HepG2 (cell line): ENCODE measurements at regions not wholly inside any gene's neighbourhood (a gene's known extent, or its start where the extent isn't known, plus 50 kb on each side); places are given as distances from the start of the nearest gene placed in this dataset.

Experiments
- ASH2L ChIP-seq: fragments of 300-600, 200-600 bp; sonication (generic); IDR thresholded peaks from 2 replicates; pipeline ENCODE4 v1.7.0; 2017; ENCODE audit warnings: low read depth, mild to moderate bottlenecking, moderate library complexity, mixed read lengths, low read length; ENCODE audit not compliant: insufficient read length
- FOXA1 ChIP-seq, 2 experiments: fragments of 450-650 bp in 1 of 2; sonication (generic) in 1 of 2; formaldehyde crosslinking in 1 of 2; IDR thresholded peaks; 2 replicates each; pipeline versions ENCODE4 v1.4.0 to v1.6.1; 2016 to 2020; ENCODE audit warnings: missing genetic modification reagents in 1 of 2
- FOXM1 ChIP-seq: sonication (generic); formaldehyde crosslinking; IDR thresholded peaks from 2 replicates; pipeline ENCODE4 v1.5.0; 2020; ENCODE audit warnings: missing genetic modification reagents
- MIER2 ChIP-seq: IDR thresholded peaks from 2 replicates; pipeline ENCODE4 v1.6.1; 2016; ENCODE audit warnings: missing biosample characterization, missing genetic modification reagents
- PHF21A ChIP-seq: sonication (generic); formaldehyde crosslinking; IDR thresholded peaks from 2 replicates; pipeline ENCODE4 v1.5.0; 2020; ENCODE audit warnings: mild to moderate bottlenecking, missing genetic modification reagents
- ZNF12 ChIP-seq: sonication (generic); formaldehyde crosslinking; IDR thresholded peaks from 2 replicates; pipeline ENCODE4 v1.5.0; 2020; ENCODE audit warnings: missing genetic modification reagents
- TF ChIP-seq, protein P1 (sequence below): sonication (generic); formaldehyde crosslinking; IDR thresholded peaks from 2 replicates; pipeline ENCODE4 v1.5.0; 2020; ENCODE audit warnings: missing genetic modification reagents
- TF ChIP-seq, protein P2 (sequence below): fragments of 450-650 bp; IDR thresholded peaks from 2 replicates; pipeline ENCODE4 v1.6.1; 2016
- TF ChIP-seq, protein P3 (sequence below): sonication (generic); formaldehyde crosslinking; IDR thresholded peaks from 2 replicates; pipeline ENCODE4 v1.5.0; 2020; ENCODE audit warnings: mild to moderate bottlenecking, missing genetic modification reagents, moderate library complexity
- TF ChIP-seq, protein P4 (sequence below): sonication (generic); formaldehyde crosslinking; IDR thresholded peaks from 2 replicates; pipeline ENCODE4 v1.4.0; 2020; ENCODE audit warnings: mild to moderate bottlenecking, missing genetic modification reagents

DNA sequence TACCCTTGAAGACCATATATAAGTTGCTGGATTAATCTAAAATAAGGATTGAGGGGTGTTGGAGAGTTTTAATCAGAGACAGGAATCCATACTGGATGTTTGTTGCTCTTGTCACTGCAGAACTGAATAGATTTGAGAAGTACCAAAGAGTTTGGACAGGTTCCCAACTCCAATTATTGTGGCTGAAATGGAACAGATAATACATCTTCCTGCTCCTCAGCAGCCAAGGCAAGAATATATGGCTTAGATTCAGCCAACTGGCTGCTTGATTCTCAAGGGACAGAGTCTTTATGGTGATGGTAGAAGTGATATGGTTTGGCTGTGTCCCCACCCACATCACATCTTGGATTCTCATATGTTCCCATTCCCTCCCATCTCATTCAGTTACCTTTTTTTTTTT, 97.0 kb upstream of the PDHA2 start:
- no peak for TF ChIP-seq MIER2 (CRISPR knock-in tag)
- TF ChIP-seq, protein P1, sequence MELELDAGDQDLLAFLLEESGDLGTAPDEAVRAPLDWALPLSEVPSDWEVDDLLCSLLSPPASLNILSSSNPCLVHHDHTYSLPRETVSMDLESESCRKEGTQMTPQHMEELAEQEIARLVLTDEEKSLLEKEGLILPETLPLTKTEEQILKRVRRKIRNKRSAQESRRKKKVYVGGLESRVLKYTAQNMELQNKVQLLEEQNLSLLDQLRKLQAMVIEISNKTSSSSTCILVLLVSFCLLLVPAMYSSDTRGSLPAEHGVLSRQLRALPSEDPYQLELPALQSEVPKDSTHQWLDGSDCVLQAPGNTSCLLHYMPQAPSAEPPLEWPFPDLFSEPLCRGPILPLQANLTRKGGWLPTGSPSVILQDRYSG (CRISPR knock-in tag), result no peak
- no peak for TF ChIP-seq ZNF12
- TF ChIP-seq FOXA1 (IDR thresholded peaks at IDR 0.05), result no peak
- TF ChIP-seq FOXA1 (CRISPR knock-in tag; IDR thresholded peaks at IDR 0.05), result no peak
- TF ChIP-seq FOXM1 (CRISPR knock-in tag), result no peak
- TF ChIP-seq, protein P2, sequence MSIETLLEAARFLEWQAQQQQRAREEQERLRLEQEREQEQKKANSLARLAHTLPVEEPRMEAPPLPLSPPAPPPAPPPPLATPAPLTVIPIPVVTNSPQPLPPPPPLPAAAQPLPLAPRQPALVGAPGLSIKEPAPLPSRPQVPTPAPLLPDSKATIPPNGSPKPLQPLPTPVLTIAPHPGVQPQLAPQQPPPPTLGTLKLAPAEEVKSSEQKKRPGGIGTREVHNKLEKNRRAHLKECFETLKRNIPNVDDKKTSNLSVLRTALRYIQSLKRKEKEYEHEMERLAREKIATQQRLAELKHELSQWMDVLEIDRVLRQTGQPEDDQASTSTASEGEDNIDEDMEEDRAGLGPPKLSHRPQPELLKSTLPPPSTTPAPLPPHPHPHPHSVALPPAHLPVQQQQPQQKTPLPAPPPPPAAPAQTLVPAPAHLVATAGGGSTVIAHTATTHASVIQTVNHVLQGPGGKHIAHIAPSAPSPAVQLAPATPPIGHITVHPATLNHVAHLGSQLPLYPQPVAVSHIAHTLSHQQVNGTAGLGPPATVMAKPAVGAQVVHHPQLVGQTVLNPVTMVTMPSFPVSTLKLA, result no peak
- TF ChIP-seq, protein P3, sequence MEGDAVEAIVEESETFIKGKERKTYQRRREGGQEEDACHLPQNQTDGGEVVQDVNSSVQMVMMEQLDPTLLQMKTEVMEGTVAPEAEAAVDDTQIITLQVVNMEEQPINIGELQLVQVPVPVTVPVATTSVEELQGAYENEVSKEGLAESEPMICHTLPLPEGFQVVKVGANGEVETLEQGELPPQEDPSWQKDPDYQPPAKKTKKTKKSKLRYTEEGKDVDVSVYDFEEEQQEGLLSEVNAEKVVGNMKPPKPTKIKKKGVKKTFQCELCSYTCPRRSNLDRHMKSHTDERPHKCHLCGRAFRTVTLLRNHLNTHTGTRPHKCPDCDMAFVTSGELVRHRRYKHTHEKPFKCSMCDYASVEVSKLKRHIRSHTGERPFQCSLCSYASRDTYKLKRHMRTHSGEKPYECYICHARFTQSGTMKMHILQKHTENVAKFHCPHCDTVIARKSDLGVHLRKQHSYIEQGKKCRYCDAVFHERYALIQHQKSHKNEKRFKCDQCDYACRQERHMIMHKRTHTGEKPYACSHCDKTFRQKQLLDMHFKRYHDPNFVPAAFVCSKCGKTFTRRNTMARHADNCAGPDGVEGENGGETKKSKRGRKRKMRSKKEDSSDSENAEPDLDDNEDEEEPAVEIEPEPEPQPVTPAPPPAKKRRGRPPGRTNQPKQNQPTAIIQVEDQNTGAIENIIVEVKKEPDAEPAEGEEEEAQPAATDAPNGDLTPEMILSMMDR (CRISPR knock-in tag), result no peak
- TF ChIP-seq, protein P4, sequence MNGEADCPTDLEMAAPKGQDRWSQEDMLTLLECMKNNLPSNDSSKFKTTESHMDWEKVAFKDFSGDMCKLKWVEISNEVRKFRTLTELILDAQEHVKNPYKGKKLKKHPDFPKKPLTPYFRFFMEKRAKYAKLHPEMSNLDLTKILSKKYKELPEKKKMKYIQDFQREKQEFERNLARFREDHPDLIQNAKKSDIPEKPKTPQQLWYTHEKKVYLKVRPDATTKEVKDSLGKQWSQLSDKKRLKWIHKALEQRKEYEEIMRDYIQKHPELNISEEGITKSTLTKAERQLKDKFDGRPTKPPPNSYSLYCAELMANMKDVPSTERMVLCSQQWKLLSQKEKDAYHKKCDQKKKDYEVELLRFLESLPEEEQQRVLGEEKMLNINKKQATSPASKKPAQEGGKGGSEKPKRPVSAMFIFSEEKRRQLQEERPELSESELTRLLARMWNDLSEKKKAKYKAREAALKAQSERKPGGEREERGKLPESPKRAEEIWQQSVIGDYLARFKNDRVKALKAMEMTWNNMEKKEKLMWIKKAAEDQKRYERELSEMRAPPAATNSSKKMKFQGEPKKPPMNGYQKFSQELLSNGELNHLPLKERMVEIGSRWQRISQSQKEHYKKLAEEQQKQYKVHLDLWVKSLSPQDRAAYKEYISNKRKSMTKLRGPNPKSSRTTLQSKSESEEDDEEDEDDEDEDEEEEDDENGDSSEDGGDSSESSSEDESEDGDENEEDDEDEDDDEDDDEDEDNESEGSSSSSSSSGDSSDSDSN, result no peak
- no peak for TF ChIP-seq ASH2L
- no peak for TF ChIP-seq PHF21A (CRISPR knock-in tag)
